Fibroblast of mammary gland (primary cell): ENCODE measurements at regions not wholly inside any gene's neighbourhood (a gene's known extent, or its start where the extent isn't known, plus 50 kb on each side); places are given as distances from the start of the nearest gene placed in this dataset.
"Not testable (repeated sequence)": the region's sequence is repeated elsewhere in the genome, so short reads cannot be mapped to it uniquely, and the experiment has no call there.

Source experiments
- DNase-seq: peaks from one replicate; pipeline ENCODE4 v3.0.0-alpha.2; 2010; ENCODE audit warnings: low read depth
- H3K4me3 ChIP-seq: 2 replicates; pipeline ENCODE4 v1.5.1; 2011; ENCODE audit warnings: low read depth, mild to moderate bottlenecking, low read length, moderate library complexity; ENCODE audit not compliant: control insufficient read depth
- TF ChIP-seq, protein P1 (sequence below): conservative IDR thresholded peaks from 2 replicates; pipeline ENCODE4 v1.5.1; 2011; ENCODE audit warnings: low read depth, low read length, inconsistent platforms; ENCODE audit not compliant: control insufficient read depth, insufficient read depth

DNA sequence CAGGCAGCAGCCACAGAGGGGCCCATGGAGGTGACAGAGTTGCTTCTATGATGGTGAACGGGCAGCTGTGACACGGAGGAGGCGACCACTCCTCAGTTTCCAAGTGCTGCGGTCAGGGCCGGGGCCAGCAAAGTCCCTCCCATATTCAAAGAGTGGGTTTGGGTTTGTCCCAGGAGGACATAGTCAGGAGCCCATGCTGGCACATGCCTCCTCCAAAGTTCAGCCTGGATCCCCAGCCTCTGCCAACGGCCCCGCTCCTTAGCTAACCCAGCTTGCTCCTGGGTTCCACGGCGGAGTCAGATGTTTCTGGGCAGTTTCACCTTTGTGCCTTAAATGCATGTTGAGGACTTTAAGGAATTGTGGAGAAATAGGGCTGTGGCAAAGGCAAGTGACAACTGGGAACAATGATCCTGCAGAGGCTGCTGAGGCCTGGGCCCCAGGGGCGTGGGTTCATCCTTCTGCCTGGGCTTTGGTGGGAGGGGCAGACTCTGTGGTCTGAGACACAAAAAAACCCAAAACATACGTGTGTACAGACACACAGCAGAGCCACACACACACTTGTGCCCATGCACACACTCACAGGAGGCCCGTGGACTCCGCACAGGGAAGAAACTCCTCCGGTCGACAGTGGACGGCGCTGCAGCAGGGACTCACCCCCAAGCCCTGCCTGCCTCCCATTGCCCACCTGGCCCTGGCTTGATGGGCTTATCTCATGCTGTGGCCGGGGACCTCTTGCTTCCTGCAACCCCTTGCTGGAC is 399.4 kb downstream of the TMEM121 start:
- TF ChIP-seq, protein P1, sequence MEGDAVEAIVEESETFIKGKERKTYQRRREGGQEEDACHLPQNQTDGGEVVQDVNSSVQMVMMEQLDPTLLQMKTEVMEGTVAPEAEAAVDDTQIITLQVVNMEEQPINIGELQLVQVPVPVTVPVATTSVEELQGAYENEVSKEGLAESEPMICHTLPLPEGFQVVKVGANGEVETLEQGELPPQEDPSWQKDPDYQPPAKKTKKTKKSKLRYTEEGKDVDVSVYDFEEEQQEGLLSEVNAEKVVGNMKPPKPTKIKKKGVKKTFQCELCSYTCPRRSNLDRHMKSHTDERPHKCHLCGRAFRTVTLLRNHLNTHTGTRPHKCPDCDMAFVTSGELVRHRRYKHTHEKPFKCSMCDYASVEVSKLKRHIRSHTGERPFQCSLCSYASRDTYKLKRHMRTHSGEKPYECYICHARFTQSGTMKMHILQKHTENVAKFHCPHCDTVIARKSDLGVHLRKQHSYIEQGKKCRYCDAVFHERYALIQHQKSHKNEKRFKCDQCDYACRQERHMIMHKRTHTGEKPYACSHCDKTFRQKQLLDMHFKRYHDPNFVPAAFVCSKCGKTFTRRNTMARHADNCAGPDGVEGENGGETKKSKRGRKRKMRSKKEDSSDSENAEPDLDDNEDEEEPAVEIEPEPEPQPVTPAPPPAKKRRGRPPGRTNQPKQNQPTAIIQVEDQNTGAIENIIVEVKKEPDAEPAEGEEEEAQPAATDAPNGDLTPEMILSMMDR: no peak
- no peak overlapping the region for H3K4me3 ChIP-seq
- DNase-seq: no peak

DNA sequence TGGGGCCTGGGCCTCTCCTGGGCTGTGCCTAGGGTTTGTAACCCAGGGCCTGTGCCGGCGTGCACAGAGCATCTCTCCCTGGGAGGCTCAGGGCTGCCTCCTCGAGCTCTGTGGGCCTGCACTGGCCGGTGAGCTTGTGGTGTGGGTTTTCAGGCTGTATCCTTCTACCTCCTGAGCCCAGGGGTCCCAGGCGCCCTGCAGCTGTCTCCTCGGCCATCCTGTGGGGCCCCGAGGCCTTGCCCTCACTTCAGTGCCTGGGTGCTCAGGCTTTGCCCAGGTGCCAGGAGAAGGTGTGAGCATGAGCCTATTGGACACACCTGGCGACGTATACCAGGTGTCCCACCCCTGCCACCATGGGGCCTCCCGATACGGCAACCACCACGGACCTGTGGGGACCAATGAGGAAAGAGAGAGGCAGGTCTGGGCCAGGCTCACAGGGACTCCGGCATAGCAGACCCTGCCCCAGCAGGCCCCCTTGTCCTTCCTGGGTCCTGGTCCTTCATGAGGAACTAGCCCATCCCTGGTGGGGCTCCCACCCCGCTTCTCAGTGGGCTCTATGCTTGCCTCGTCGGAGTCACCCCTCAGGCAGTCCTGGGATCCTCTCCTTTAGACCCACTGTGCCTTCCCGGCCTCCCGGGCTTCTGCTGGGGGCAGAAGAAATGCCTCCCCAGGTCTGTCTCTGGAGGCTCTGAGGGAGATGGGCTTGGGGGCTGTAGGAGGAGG is 400.2 kb downstream of the TMEM121 start:
- TF ChIP-seq, protein P1: no peak
- DNase-seq: no peak

DNA sequence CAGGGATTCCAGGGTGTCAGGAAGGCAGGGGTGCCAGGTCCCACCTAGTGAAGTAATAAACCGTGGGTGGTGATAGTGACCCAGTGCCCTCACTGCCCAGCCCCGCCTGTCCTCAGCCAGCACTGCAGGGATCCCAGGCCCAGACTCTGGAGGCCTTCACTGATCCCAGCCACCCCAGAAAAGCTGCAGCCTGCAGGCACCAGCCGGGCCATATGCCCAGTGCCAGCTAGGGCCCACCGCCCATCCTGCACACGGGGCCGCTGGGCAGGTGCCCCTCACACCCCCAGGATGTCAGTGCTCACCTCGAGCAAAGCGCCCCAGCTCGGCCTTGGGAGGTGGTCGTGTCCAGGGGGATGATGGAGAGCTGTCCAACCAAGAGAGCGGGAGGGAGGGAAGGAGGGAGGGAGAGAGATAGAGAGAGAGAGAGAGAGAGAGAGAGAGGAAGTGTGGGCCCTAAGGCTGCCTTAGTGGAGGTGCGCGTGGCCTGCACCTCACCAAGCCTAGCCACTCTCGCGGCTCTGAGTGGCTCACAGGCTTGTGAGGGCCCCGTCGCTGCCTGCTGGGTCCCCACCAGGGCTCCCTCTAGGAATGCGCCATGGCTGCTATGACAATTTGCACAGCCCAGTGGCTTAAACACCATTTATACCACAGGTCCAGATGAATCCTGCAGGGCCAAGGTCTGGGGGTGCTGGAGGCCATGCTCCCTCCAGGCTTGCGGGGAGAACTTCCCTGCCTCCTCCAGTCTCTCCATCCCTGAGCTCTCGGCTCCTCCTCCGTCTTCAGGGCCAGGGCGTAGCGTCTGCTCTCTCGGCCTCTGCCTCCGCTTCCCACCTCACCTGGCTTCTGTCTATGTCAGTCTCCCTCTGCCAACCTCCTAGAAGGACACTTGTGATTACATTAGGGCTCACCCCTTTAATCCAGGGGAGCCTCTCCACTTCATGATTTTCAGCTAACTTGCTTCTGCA is 401.0 kb downstream of the TMEM121 start:
- no peak overlapping the region for H3K4me3 ChIP-seq
- TF ChIP-seq, protein P1: no peak

More for the DNA sequence above, 400.2 kb downstream of the TMEM121 start:
- H3K4me3 ChIP-seq: no peak overlapping the region

DNA sequence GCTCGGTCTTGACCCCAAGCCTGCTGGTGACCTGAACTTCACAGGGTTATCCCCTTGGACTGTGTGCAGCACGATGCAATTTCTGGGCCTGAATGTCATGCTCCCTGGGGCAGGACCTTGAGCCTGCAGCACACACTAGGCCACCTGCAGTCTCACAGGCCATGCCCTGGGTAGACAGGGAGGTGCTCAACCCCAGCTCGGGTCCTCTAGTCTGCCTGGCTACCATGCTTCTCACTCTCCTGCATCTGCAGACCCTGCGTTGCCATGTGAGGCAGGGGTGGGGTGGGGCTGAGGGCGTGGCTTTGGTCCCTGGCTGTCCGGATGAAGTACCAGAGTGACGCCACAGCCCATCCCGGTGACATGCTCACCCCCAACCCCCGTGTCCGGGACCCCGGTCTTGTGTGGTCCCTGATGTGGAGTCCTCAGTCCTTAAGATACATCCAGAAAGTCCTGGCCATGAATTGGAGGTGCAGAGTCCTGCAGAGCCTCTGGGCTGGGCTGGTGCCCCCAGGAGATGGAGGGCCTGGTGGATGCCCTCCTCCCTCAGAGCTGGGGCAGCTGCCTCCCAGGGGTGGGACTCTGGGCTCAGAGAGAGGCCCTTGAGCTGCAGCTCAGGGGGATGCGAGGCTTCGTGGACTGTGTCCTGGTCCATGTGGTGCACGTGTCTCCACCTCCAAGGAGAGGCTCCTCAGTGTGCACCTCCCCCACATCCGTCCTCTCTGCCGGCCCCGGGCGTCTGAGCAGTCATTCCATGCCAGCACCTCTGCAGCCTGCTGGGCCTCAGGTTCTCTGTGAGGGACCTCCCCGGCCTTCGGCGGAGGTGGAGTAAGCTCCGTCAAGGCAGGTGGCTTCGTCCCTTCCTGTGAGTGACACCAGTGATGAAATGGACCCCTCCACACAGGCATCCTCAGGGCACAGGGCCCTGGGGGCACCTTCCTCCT is 402.1 kb downstream of the TMEM121 start:
- H3K4me3 ChIP-seq, DNase-seq: not testable (repeated sequence)

More for the DNA sequence above, 401.0 kb downstream of the TMEM121 start:
- DNase-seq: no peak

DNA sequence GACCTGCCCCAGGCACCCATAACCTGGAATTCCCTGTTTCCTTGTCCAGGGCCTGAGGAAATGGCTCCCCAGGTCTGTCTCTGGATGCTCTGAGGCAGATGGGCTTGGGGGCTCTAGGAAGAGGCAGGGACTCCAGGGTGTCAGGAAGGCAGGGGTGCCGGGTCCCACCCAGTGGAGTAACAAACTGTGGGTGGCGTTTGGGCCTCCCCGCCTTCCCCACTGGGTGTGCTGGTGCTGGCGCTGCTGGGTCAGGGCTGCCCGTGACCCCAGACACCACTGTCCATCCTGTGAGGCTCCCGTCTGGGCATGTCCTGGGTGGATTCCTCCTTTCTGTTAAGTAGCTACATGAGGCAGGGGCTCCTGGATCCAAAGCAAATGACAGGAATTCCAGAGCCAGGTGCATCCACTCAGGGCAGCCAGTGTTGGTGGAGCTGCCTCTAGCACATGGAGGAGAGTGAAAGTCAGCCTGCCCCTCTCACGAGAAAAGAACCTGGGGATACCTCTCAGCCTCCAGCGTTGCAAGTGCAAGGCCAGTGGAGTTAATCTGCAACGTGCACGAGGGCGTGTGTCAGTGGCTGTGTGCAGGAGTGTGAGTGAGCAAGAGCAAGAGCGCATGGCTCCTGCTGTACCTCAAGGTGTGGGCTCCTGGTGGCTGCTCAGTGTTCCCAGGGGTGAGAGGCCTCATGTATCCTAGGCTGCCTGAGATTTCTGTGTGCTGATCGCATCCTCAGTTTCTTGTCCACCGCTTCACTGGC is 403.1 kb downstream of the TMEM121 start:
- no peak for DNase-seq
- TF ChIP-seq, protein P1: no peak
- H3K4me3 ChIP-seq: no peak overlapping the region

DNA sequence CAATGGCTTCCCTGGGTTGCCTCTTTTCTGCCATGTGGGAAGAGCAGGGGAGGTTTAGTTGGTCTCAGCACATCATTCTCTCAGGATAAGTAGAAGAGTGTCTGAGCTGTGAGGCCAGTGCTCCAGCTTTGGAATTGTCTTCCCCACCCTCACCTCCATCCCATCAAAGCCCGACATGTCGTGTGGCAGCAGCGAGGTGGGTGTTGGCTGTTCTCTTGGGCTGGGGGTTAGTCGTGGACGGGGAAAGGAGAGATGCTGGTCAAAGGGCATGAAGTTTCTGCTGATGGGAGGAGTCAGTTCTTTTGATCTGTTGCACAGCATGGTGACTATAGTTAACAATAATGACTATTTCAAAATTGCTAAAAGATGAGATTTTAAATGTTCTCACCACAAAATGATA is 404.2 kb downstream of the TMEM121 start:
- no peak overlapping the region for H3K4me3 ChIP-seq
- TF ChIP-seq, protein P1: no peak
- no peak for DNase-seq
